Activated gamma-delta T cell treated with anti-CD3 and anti-CD28 coated beads, Interleukin-2, amount 50 U/mL, for 16 hours (primary cell): ENCODE measurements at regions not wholly inside any gene's neighbourhood (a gene's known extent, or its start where the extent isn't known, plus 50 kb on each side); places are given as distances from the start of the nearest gene placed in this dataset.

ENCODE experiments used
- DNase-seq: peaks from one replicate; pipeline ENCODE4 v3.0.0-alpha.2; 2020; ENCODE audit warnings: low read depth

- no peak for DNase-seq
Observed at GRCh38 chr22:48098243-48098920, 1335.9 kb downstream of the TBC1D22A start.

GRCh38 chr22:48097723-48098122, 1335.3 kb downstream of the TBC1D22A start:
- DNase-seq: no peak

- DNase-seq: no peak
Observed at GRCh38 chr22:48096851-48097665, 1334.6 kb downstream of the TBC1D22A start.

- no peak for DNase-seq
Observed at GRCh38 chr22:48096411-48096810, 1334.0 kb downstream of the TBC1D22A start.

- no peak for DNase-seq
Observed at GRCh38 chr22:48093981-48094380, 1331.5 kb downstream of the TBC1D22A start.

GRCh38 chr22:48092866-48093265, 1330.4 kb downstream of the TBC1D22A start:
- no peak for DNase-seq

- DNase-seq: no peak
Observed at GRCh38 chr22:48091656-48092223, 1329.3 kb downstream of the TBC1D22A start.

GRCh38 chr22:48091060-48091650, 1328.7 kb downstream of the TBC1D22A start:
- DNase-seq: no peak

GRCh38 chr22:48090332-48090672, 1327.9 kb downstream of the TBC1D22A start:
- no peak for DNase-seq

- DNase-seq: no peak
Observed at GRCh38 chr22:48089601-48090331, 1327.3 kb downstream of the TBC1D22A start.

GRCh38 chr22:48088926-48089536, 1326.6 kb downstream of the TBC1D22A start:
- no peak for DNase-seq

- no peak for DNase-seq
Observed at GRCh38 chr22:48088251-48088650, 1325.8 kb downstream of the TBC1D22A start.

- DNase-seq: no peak
Observed at GRCh38 chr22:48085901-48086645, 1323.6 kb downstream of the TBC1D22A start.

- DNase-seq: no peak
Observed at GRCh38 chr22:48084729-48085050, 1322.2 kb downstream of the TBC1D22A start.

- DNase-seq: no peak
Observed at GRCh38 chr22:48084041-48084728, 1321.7 kb downstream of the TBC1D22A start.

GRCh38 chr22:48083502-48083901, 1321.1 kb downstream of the TBC1D22A start:
- DNase-seq: no peak

GRCh38 chr22:48082284-48082683, 1319.8 kb downstream of the TBC1D22A start:
- no peak for DNase-seq

- DNase-seq: no peak
Observed at GRCh38 chr22:48081281-48081680, 1318.8 kb downstream of the TBC1D22A start.

- no peak for DNase-seq
Observed at GRCh38 chr22:48080316-48081165, 1318.1 kb downstream of the TBC1D22A start.
